ENCODE measurements at regions not wholly inside any gene's neighbourhood (a gene's known extent, or its start where the extent isn't known, plus 50 kb on each side); places are given as distances from the start of the nearest gene placed in this dataset.

GRCh38 chr15:97679106-97679688 lies 281.3 kb upstream of the ARRDC4 start:
- Mint-ChIP-seq H3K9me3 (no peaks in the 10 kb centered on the region), H3K4me1 (no peaks in the 10 kb centered on the region), H3K36me3 (ENCODE audit: low read depth) (no peaks in the 10 kb centered on the region), H3K27me3 (ENCODE audit: low read depth, poor library complexity) (peaks cover 12% of the 10 kb centered on the region), H3K27ac (no peak overlapping the region), H3K4me3 (no peak overlapping the region)
- DNase-seq, result no peak
- no peak for TF ChIP-seq CTCF (IDR thresholded peaks at IDR 0.05)

GRCh38 chr15:97680606-97681220 lies 279.8 kb upstream of the ARRDC4 start:
- no peaks in the 10 kb centered on the region for H3K4me1 Mint-ChIP-seq
- H3K4me3 Mint-ChIP-seq, result no peak overlapping the region
- DNase-seq, result no peak
- H3K9me3 Mint-ChIP-seq, result no peaks in the 10 kb centered on the region
- TF ChIP-seq CTCF (IDR thresholded peaks at IDR 0.05), result no peak
- H3K27ac Mint-ChIP-seq, result no peak overlapping the region
- H3K27me3 Mint-ChIP-seq (ENCODE audit: low read depth, poor library complexity), result peaks cover 12% of the 10 kb centered on the region
- no peaks in the 10 kb centered on the region for H3K36me3 Mint-ChIP-seq (ENCODE audit: low read depth)

- H3K27me3 Mint-ChIP-seq (ENCODE audit: low read depth, poor library complexity), result peaks cover 12% of the 10 kb centered on the region
- no peaks in the 10 kb centered on the region for H3K9me3 Mint-ChIP-seq
- H3K4me1 Mint-ChIP-seq, result peaks cover 18% of the 10 kb centered on the region
- no peak overlapping the region for H3K4me3 Mint-ChIP-seq
- H3K27ac Mint-ChIP-seq, result no peak overlapping the region
- TF ChIP-seq CTCF (IDR thresholded peaks at IDR 0.05), result no peak
- no peak for DNase-seq
- H3K36me3 Mint-ChIP-seq (ENCODE audit: low read depth), result no peaks in the 10 kb centered on the region
Observed at GRCh38 chr15:97683831-97684230, 276.7 kb upstream of the ARRDC4 start.

- no peaks in the 10 kb centered on the region for H3K9me3 Mint-ChIP-seq
- no peaks in the 10 kb centered on the region for H3K36me3 Mint-ChIP-seq (ENCODE audit: low read depth)
- no peak overlapping the region for H3K27ac Mint-ChIP-seq
- TF ChIP-seq CTCF (IDR thresholded peaks at IDR 0.05), result no peak
- H3K27me3 Mint-ChIP-seq (ENCODE audit: low read depth, poor library complexity), result peaks cover 12% of the 10 kb centered on the region
- peaks cover 20% of the 10 kb centered on the region for H3K4me1 Mint-ChIP-seq
- no peak overlapping the region for H3K4me3 Mint-ChIP-seq
- no peak for DNase-seq
Observed at GRCh38 chr15:97684249-97684648, 276.3 kb upstream of the ARRDC4 start.

GRCh38 chr15:97686324-97686723 lies 274.2 kb upstream of the ARRDC4 start:
- Mint-ChIP-seq H3K27ac (no peak overlapping the region), H3K4me3 (no peak overlapping the region), H3K27me3 (ENCODE audit: low read depth, poor library complexity) (peaks cover 5% of the 10 kb centered on the region), H3K9me3 (no peaks in the 10 kb centered on the region), H3K4me1 (peaks cover 29% of the 10 kb centered on the region), H3K36me3 (ENCODE audit: low read depth) (no peaks in the 10 kb centered on the region)
- no peak for DNase-seq
- no peak for TF ChIP-seq CTCF (IDR thresholded peaks at IDR 0.05)

GRCh38 chr15:97687654-97688053 lies 272.8 kb upstream of the ARRDC4 start:
- no peak for TF ChIP-seq CTCF (IDR thresholded peaks at IDR 0.05)
- no peak for DNase-seq
- Mint-ChIP-seq H3K27me3 (ENCODE audit: low read depth, poor library complexity) (peaks cover 8% of the 10 kb centered on the region), H3K27ac (no peak overlapping the region), H3K36me3 (ENCODE audit: low read depth) (no peaks in the 10 kb centered on the region), H3K4me3 (no peak overlapping the region), H3K4me1 (peaks cover 41% of the 10 kb centered on the region), H3K9me3 (no peaks in the 10 kb centered on the region)
